Stimulated activated CD8-positive, alpha-beta memory T cell treated with anti-CD3 and anti-CD28 coated beads, Interleukin-7, amount 100 ng/mL, for 4 hours (primary cell): ENCODE measurements at regions not wholly inside any gene's neighbourhood (a gene's known extent, or its start where the extent isn't known, plus 50 kb on each side); places are given as distances from the start of the nearest gene placed in this dataset.

Source experiments
- DNase-seq, 2 donors: peaks; one replicate each; pipeline ENCODE4 v3.0.0-alpha.2; 2020; ENCODE audit warnings: low read depth in 2 of 2

DNA sequence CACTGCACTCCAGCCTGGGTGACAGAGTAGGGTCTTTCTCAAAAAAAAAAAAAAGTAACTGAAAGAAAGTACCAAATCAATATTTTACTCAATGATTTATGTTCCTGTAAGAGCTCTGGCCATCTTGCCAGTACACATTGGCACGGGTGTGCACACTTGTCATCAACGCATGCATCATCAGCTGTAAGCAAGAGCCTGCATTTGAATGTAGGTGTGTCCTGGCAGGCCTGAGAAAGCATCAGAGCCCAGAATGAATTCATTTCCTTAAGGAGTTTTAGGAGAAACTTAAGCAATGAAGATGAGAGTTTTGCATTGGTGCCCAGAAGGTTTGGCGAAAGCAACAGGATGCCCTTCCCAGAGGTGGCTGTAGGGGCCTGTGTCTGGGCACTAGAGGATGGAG lies 88.5 kb upstream of the FZD10 start:
- no peak for DNase-seq

DNA sequence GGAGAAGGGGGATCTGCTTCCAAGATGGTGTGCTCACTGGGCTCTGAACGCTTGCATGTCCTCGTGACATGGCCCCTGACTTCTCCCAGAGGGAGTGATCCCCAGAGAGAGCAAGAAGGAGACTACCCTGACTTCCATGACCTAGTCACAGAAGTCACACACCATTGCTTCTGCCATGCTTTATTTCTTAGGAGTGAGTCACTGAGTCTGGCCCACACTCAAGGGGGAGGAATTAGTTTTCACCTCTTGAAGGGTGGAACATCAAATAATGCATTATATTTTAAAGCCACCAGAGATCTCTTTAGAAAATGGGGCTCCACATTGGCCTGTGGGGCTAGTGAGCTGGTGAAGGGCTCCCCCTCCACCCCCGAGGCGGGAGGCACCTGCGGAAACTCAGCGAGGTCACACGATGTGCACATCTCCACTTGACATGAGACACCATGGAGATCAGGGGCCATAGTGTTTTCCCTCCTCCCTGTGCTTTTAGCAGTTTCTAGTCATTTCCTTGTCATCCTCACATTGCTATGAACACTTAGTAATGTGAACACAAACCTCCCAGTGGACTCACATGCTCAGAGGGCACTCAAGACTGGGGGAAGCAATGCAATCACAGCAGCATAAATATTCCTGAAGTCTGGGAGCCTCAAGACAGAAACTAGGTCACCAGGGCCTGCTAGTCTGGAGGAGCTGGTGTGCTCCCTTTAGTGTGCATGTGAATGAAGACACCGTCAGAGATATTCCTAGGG lies 87.4 kb upstream of the FZD10 start:
- DNase-seq: no peak

GRCh38 chr12:130075497-130076076 lies 86.7 kb upstream of the FZD10 start:
- DNase-seq: no peak

DNA sequence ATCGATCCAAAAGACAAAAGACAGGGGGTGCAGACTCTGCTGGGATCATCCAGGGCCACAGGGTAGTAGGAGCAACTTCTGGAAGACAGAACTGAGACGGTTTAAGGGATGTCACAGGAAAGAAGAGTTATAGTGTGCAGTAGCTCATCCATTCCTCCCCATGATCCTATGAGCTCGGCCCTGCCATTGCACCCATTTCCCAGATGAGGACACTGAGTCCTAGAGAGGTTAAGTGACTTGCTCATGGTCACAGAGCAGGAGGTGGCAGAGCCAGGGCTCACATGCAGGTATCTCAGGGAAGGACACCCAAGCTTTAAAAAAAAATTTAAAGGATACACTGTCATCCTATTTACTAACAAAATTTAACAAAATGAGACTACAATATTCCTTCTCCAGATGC lies 86.1 kb upstream of the FZD10 start:
- DNase-seq: no peak

DNA sequence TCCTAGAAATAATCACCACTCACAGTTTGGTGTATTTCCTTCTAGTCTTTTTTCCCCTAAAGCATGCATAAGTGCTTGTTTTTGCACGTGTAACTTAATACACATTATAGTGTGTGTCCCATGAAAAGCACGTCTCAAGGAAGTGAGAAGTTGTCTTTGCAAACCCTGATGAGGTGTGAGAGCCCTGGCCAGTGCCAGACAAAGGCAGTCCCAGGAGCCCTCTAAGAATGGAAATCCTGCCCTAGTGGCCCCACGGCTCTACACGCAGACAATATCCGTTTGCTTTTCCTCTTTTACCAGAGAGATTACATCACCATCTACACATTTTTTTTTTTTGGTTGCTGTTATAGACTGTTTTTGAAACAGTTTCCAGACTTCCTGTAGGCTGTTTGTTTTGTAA lies 85.5 kb upstream of the FZD10 start:
- DNase-seq: no peak

- no peak for DNase-seq
Measured at GRCh38 chr12:130078852-130079251, 83.4 kb upstream of the FZD10 start.

DNA sequence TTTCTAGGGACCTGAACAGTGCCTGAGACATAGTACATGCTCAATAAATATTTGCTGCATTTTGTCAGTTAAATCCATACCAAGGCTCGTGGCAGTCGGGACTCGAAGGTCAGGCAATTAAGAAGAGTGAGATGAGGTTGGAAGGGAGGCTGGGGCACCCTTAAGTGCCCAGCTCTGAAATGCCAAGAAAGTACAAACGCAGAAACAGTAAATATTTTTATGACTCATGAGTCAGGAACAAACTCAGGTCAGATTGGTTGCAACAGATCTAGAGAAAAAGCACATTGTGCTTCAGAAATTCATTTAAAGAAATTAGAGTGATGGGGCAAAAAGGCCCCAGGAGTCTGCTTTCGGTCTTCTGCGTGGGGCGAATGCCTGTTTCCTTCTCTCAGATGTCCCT lies 83.0 kb upstream of the FZD10 start:
- no peak for DNase-seq

- no peak for DNase-seq
Measured at GRCh38 chr12:130080205-130080604, 82.1 kb upstream of the FZD10 start.

DNA sequence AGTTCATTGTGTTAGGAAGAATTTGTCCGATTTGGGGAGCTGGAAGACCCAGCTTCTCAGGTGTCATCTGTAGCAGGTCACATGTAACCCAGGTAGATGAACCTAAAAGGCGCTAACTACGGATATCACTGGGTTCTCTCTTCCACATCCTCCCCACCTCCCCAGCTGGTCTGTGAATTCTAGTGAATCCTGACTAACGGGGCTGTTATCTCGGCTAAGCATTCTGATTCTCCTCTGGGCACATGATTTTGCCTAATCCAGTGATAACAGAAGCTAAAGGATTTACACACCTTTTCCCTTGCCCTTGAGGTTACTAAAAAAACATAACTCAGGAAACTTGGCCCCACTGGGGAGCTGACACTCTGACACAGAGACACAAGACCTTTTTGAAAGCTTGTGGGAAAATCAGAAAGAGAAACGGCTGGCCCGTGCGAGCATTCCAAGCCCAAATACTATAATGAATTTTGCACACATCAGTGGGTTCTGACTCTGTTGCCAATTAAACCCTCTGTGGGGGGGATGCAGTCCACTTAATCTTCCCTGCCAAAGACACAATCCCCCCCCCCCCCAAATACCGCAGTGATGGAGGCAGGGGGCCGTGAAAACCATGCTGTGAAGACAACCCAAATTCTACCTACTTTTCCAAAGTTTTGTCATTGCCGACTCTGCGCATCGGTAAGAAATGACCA lies 81.0 kb upstream of the FZD10 start:
- no peak for DNase-seq

- no peak for DNase-seq
Measured at GRCh38 chr12:130083002-130083401, 79.3 kb upstream of the FZD10 start.

DNA sequence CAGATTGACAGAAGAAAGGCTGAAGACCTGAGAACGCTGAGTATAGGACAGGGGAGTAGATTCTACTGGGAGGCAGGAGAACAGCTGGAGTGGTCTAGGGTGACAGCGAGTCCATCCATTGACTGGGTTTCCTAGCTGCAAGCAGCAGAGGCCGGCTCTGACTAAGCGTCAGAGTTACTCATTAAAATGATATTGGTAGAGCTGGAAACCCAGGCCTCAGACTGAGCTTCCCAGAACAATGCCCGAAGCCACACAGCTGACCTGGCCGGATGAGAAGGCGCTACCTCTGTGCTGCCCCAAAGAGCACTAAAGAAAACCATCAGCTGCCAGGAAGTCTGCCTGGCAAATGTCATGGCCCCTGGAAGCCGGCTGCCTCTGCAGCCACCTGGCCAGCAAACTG lies 78.5 kb upstream of the FZD10 start:
- no peak for DNase-seq

DNA sequence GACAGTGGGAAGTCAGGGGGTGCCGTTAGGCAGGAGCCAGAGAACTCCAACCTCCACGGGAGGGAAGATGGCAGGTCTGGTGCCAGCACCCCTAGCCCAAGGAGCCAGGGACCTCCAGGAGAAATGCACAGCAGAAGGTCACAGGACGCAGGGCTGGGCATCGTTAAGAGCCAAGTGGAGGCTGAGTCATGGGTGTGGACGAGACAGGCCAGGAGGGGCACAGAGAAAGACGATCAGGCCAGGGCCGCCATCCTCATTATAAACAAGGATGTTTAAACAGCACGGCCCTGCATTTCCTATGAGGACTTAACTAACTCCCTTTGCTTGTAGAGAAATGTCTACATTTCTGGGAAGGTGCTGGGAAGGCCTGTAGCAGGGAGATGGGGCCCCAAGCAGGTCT lies 77.9 kb upstream of the FZD10 start:
- no peak for DNase-seq

GRCh38 chr12:130086248-130086647 lies 76.0 kb upstream of the FZD10 start:
- no peak for DNase-seq

- DNase-seq: no peak
Measured at GRCh38 chr12:130086797-130087196, 75.5 kb upstream of the FZD10 start.

DNA sequence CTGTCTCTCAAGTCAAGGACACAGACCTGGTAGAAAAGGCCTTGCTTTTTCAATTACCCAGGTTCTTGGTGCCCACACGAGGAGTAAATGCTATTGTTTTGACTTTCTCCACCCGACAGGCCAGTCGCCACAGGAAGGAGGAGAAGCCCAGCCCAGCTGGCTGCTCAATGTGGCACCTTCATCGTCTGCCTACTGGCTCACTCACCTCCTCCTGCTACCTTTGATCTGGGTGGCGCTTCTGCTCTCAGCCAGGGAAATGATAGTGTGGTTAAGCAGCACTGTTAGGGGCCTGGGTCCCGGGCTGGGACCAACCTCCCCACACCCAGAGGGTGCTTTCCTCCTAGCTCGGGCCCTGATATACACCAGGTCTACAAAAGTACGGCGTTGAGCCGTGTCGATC lies 75.0 kb upstream of the FZD10 start:
- no peak for DNase-seq

GRCh38 chr12:130088504-130088903 lies 73.8 kb upstream of the FZD10 start:
- no peak for DNase-seq

DNA sequence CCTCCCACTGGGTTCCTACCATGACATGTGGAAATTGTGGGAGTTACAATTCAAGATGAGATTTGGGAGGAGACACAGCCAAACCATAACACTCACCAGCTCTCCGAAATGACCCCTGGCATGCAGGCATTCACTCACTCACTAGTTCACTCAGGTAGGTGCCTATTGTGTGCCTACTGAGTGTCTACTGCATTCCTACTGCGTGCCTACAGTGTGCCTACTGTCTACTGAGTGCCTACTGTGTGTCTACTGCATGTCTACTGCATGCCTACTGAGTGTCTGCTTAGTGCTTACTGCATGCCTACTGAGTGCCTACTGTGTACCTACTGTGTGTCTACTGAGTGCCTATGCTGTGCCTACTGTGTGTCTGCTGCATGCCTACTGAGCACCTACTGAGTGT lies 71.7 kb upstream of the FZD10 start:
- DNase-seq: no peak

- no peak for DNase-seq
Measured at GRCh38 chr12:130093380-130093779, 68.9 kb upstream of the FZD10 start.

DNA sequence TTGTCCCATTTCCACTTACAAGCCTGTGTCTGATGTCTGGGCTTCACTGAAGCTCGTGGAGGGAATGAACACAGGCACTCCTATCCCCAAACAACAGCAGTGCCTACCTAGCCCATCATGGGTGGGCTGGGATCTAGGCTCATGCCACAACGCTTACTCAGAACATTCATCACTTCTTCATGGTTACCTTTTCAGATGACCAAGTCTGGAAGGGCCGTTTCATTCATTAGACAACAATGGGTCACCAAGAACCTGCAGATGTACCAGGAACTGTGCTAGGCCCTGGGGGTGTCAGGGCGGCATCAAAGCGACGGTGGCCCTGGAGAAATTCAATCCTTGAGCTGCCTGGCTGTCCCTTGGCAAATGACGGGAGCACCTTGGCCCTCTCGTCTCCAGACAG lies 64.9 kb upstream of the FZD10 start:
- no peak for DNase-seq

- no peak for DNase-seq
Measured at GRCh38 chr12:130097798-130098255, 64.4 kb upstream of the FZD10 start.

GRCh38 chr12:130098301-130099005 lies 63.8 kb upstream of the FZD10 start:
- no peak for DNase-seq

GRCh38 chr12:130100634-130101362 lies 61.5 kb upstream of the FZD10 start:
- no peak for DNase-seq
